Prostate gland (tissue), 2 donors: ENCODE measurements at regions not wholly inside any gene's neighbourhood (a gene's known extent, or its start where the extent isn't known, plus 50 kb on each side); places are given as distances from the start of the nearest gene placed in this dataset.

Source experiments
- DNase-seq: peaks from one replicate; pipeline ENCODE4 v3.0.0-alpha.2; 2019; ENCODE audit warnings: low spot score
- H3K27ac ChIP-seq, 2 donors: fragments of 200-600 bp; sonication (generic); 2 replicates each; pipeline ENCODE4 v1.5.1; 2017 to 2019
- H3K27me3 ChIP-seq: fragments of 200-600 bp; sonication (generic); replicated peaks from 2 replicates; pipeline ENCODE4 v1.5.1; 2019; ENCODE audit not compliant: insufficient read depth
- H3K36me3 ChIP-seq, 2 donors: fragments of 200-600 bp; sonication (generic); 1 replicate in 1 of 2; 2 replicates in 1 of 2; pipeline versions ENCODE4 v1.5.1 to v1.8.1; 2017 to 2019
- H3K4me1 ChIP-seq: fragments of 200-600 bp; sonication (generic); replicated peaks from 2 replicates; pipeline ENCODE4 v1.5.1; 2019
- H3K4me3 ChIP-seq, 2 donors: fragments of 200-600 bp; sonication (generic); 2 replicates each; pipeline ENCODE4 v1.5.1; 2017 to 2019
- H3K9me3 ChIP-seq: fragments of 200-600 bp; sonication (generic); 2 replicates; pipeline ENCODE4 v1.5.1; 2017
- CTCF ChIP-seq, 4 experiments: fragments of 200-600 bp in 2 of 4; fragments of 450-650 bp in 2 of 4; sonication (generic) in 2 of 4; IDR thresholded peaks; 1 replicate in 3 of 4; 2 replicates in 1 of 4; pipeline ENCODE4 v1.5.1; 2016 to 2019; ENCODE audit warnings: antibody characterized with exemption in 4 of 4, mild to moderate bottlenecking in 2 of 4, moderate library complexity in 2 of 4
- POLR2A ChIP-seq: fragments of 450-650 bp; IDR thresholded peaks from one replicate; pipeline ENCODE4 v1.6.1; 2016; ENCODE audit warnings: antibody characterized with exemption, mild to moderate bottlenecking
- POLR2AphosphoS5 ChIP-seq: sonication (generic); formaldehyde crosslinking; IDR thresholded peaks from one replicate; pipeline ENCODE4 v1.6.1; 2017; ENCODE audit warnings: antibody characterized with exemption
- WGBS: methylation state at CpG from one replicate; pipeline ENCODE4 v1.1.5; 2018; 5-methylcytosine and 5-hydroxymethylcytosine counted together
- intact Hi-C: fragments of 100-400 bp; cut with DNase I; formaldehyde crosslinking; loops from one replicate; pipeline ENCODE4 v1.14.2; 2022

- Histone ChIP-seq H3K4me1 (no peaks in the 10 kb centered on the region), H3K36me3 (no peaks in the 10 kb centered on the region), H3K4me3 (no peak overlapping the region), H3K27ac (no peak overlapping the region), H3K9me3 (no peaks in the 10 kb centered on the region), H3K27me3 (no peaks in the 10 kb centered on the region)
- intact Hi-C loops, result no loop called here
- no peak for DNase-seq
- TF ChIP-seq CTCF (IDR thresholded peaks at IDR 0.05), result no peak
- TF ChIP-seq POLR2A, result no peak
- no peak for TF ChIP-seq POLR2AphosphoS5
Measured at GRCh38 chr2:150391779-150392178, 95.7 kb downstream of the RND3 start.

GRCh38 chr2:150389447-150389846, 98.0 kb downstream of the RND3 start:
- no peak overlapping the region for H3K4me3 ChIP-seq
- WGBS, result 88% methylated on average over 2 of the region's 2 CpGs
- intact Hi-C loops, result no loop called here

GRCh38 chr2:150388289-150388625, 99.2 kb downstream of the RND3 start:
- no peak overlapping the region for H3K27ac ChIP-seq
- no peak overlapping the region for H3K4me3 ChIP-seq
- no peaks in the 10 kb centered on the region for H3K36me3 ChIP-seq
- no peaks in the 10 kb centered on the region for H3K4me1 ChIP-seq
- WGBS, result 90% methylated on average over 2 of the region's 2 CpGs
- DNase-seq, result no peak
- no peaks in the 10 kb centered on the region for H3K27me3 ChIP-seq
- intact Hi-C loops, result no loop called here
- no peak for TF ChIP-seq POLR2AphosphoS5
- TF ChIP-seq POLR2A, result no peak
- no peak for TF ChIP-seq CTCF (IDR thresholded peaks at IDR 0.05)
- no peaks in the 10 kb centered on the region for H3K9me3 ChIP-seq

More at GRCh38 chr2:150389447-150389846, 98.0 kb downstream of the RND3 start:
- H3K36me3 ChIP-seq, result no peaks in the 10 kb centered on the region
- H3K4me1 ChIP-seq, result no peaks in the 10 kb centered on the region
- DNase-seq, result no peak
- H3K27me3 ChIP-seq, result no peaks in the 10 kb centered on the region
- TF ChIP-seq CTCF (IDR thresholded peaks at IDR 0.05), result no peak
- TF ChIP-seq POLR2A, result no peak
- no peak for TF ChIP-seq POLR2AphosphoS5
- H3K9me3 ChIP-seq, result no peaks in the 10 kb centered on the region
- H3K27ac ChIP-seq, result no peak overlapping the region

- Histone ChIP-seq H3K9me3 (no peaks in the 10 kb centered on the region), H3K36me3 (no peaks in the 10 kb centered on the region), H3K4me3 (no peak overlapping the region), H3K4me1 (no peaks in the 10 kb centered on the region), H3K27me3 (no peaks in the 10 kb centered on the region), H3K27ac (no peak overlapping the region)
- TF ChIP-seq POLR2AphosphoS5 (no peak), POLR2A (no peak), CTCF (IDR thresholded peaks at IDR 0.05) (no peak)
- DNase-seq, result no peak
- intact Hi-C loops, result no loop called here
- 73% methylated on average over 4 of the region's 4 CpGs for WGBS
Measured at GRCh38 chr2:150387586-150388288, 99.7 kb downstream of the RND3 start.

- H3K27me3 ChIP-seq, result no peaks in the 10 kb centered on the region
- intact Hi-C loops, result no loop called here
- H3K9me3 ChIP-seq, result no peaks in the 10 kb centered on the region
- no peak overlapping the region for H3K27ac ChIP-seq
- no peaks in the 10 kb centered on the region for H3K4me1 ChIP-seq
- DNase-seq, result no peak
- TF ChIP-seq POLR2AphosphoS5, result no peak
- no peak for TF ChIP-seq POLR2A
- TF ChIP-seq CTCF (IDR thresholded peaks at IDR 0.05), result no peak
- no peak overlapping the region for H3K4me3 ChIP-seq
- H3K36me3 ChIP-seq, result no peaks in the 10 kb centered on the region
- WGBS, result 74% methylated on average over 1 of the region's 1 CpG
Measured at GRCh38 chr2:150385211-150385610, 102.3 kb downstream of the RND3 start.
